ENCODE measurements at regions not wholly inside any gene's neighbourhood (a gene's known extent, or its start where the extent isn't known, plus 50 kb on each side); places are given as distances from the start of the nearest gene placed in this dataset.

DNA sequence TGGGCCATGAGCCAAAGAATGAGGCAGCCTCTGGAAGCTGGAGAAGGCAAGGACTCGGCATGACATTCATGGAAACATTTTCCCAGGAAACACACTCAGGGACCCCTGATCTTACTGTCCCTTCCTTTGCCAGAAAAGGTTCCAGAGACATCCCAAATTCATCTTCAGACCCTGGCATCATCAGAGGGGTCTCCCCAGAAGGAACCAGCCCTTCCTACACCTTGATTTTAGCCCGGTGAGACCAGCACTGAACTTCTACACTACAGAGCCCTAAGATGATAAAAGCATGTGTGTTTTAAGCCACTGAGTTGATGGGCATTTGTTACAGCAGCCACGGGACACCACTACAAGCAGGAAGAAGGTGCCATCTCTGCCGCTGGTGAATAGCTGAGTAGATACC, 262.3 kb downstream of the C16orf95 start:
- TF ChIP-seq, protein P1, sequence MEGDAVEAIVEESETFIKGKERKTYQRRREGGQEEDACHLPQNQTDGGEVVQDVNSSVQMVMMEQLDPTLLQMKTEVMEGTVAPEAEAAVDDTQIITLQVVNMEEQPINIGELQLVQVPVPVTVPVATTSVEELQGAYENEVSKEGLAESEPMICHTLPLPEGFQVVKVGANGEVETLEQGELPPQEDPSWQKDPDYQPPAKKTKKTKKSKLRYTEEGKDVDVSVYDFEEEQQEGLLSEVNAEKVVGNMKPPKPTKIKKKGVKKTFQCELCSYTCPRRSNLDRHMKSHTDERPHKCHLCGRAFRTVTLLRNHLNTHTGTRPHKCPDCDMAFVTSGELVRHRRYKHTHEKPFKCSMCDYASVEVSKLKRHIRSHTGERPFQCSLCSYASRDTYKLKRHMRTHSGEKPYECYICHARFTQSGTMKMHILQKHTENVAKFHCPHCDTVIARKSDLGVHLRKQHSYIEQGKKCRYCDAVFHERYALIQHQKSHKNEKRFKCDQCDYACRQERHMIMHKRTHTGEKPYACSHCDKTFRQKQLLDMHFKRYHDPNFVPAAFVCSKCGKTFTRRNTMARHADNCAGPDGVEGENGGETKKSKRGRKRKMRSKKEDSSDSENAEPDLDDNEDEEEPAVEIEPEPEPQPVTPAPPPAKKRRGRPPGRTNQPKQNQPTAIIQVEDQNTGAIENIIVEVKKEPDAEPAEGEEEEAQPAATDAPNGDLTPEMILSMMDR (IDR thresholded peaks at IDR 0.05) = no peak
- TF ChIP-seq, protein P2, sequence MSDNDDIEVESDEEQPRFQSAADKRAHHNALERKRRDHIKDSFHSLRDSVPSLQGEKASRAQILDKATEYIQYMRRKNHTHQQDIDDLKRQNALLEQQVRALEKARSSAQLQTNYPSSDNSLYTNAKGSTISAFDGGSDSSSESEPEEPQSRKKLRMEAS (CRISPR knock-in tag; IDR thresholded peaks at IDR 0.05) = no peak
- TF ChIP-seq, protein P3, sequence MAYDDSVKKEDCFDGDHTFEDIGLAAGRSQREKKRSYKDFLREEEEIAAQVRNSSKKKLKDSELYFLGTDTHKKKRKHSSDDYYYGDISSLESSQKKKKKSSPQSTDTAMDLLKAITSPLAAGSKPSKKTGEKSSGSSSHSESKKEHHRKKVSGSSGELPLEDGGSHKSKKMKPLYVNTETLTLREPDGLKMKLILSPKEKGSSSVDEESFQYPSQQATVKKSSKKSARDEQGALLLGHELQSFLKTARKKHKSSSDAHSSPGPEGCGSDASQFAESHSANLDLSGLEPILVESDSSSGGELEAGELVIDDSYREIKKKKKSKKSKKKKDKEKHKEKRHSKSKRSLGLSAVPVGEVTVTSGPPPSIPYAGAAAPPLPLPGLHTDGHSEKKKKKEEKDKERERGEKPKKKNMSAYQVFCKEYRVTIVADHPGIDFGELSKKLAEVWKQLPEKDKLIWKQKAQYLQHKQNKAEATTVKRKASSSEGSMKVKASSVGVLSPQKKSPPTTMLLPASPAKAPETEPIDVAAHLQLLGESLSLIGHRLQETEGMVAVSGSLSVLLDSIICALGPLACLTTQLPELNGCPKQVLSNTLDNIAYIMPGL (CRISPR knock-in tag; IDR thresholded peaks at IDR 0.05) = no peak
- TF ChIP-seq IRF2 (CRISPR knock-in tag; IDR thresholded peaks at IDR 0.05; ENCODE audit: borderline replicate concordance, low read depth) = no peak
- TF ChIP-seq, protein P4, sequence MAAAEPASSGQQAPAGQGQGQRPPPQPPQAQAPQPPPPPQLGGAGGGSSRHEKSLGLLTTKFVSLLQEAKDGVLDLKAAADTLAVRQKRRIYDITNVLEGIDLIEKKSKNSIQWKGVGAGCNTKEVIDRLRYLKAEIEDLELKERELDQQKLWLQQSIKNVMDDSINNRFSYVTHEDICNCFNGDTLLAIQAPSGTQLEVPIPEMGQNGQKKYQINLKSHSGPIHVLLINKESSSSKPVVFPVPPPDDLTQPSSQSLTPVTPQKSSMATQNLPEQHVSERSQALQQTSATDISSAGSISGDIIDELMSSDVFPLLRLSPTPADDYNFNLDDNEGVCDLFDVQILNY (CRISPR knock-in tag; IDR thresholded peaks at IDR 0.05) = no peak
